Right kidney (tissue), 1 donor: ENCODE measurements at regions not wholly inside any gene's neighbourhood (a gene's known extent, or its start where the extent isn't known, plus 50 kb on each side); places are given as distances from the start of the nearest gene placed in this dataset.

Experiments used
- DNase-seq: peaks from one replicate; pipeline ENCODE4 v3.0.0-alpha.2; 2016

DNA sequence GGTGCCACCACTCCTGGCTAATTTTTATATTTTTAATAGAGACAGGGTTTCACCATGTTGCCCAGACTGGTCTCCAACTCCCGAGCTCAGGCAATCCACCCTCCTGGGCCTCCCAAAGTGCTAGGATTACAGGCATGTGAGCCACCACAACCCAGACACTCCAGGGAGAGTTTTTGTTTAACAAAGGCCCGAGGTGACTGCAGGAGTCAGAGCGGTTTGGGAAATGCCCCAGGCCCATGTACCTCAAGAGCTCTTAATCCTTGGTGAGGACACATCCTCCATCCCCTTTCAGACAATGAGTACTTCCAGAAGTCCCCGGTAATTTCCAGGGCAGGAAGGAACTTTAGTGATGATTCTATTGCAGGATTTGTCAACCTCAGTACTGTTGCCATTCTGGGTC lies 176.0 kb downstream of the ESRRB start:
- DNase-seq = no peak

GRCh38 chr14:76564471-76565422 lies 188.8 kb downstream of the ESRRB start:
- DNase-seq = no peak

DNA sequence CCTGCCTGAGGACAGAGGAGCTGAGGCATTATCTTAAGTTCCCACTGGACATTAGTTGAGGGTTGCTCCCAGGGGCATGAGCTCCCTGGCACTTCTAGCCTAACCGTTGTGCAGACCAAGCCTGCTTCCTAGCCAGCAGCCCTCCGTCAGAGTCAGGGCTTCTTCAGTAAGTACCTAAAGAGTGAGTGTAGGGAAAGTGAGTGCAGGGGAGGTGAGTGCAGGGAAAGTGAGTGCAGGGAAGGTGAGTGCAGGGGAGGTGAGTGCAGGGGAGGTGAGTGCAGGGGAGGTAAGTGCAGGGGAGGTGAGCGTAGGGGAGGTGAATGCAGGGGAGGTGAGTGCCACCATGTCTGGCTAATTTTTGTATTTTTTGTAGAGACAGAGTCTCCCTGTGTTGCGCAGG lies 190.5 kb downstream of the ESRRB start:
- DNase-seq = no peak

GRCh38 chr14:76574416-76575095 lies 186.7 kb upstream of the VASH1 start:
- DNase-seq = no peak

DNA sequence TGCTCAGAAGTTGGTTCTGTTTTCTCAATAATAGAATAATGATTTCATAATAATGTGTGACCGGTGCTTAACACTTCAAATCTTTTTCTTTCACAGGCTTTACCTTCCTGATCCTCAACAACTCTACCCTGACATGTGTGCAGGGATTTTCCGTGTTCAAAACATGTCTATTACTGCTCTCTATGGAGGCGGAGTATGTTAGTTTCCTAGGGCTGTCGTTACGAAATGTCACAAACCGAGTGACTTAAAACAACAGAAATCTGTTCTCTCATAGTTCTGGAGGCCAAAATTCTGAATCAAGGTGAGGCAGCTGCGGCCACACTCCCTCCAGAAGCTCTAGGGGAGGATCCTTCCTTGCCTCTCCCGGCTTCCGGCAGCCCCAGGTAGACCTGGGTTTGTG lies 186.2 kb upstream of the VASH1 start:
- DNase-seq = no peak

- no peak for DNase-seq
These were observed 185.1 kb upstream of the VASH1 start for GRCh38 chr14:76576047-76576741.

DNA sequence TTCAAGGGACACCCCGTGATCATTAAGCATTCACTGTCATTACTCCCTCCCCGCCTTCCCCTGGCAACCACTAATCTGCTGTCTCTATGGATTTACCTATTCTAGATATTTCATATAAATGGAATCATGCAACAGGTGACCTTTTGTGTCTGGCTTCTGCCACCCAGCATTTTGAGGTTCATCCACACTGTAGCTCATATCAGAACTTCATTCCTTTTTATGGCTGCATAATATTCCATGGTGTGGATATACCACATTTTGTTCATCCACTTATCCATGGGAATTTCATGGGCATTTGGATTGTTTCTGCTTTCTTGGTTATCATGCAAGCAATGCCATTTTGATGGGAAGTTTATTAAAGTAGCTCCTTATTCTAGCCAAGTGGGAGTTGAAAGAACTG lies 184.2 kb upstream of the VASH1 start:
- DNase-seq = no peak

DNA sequence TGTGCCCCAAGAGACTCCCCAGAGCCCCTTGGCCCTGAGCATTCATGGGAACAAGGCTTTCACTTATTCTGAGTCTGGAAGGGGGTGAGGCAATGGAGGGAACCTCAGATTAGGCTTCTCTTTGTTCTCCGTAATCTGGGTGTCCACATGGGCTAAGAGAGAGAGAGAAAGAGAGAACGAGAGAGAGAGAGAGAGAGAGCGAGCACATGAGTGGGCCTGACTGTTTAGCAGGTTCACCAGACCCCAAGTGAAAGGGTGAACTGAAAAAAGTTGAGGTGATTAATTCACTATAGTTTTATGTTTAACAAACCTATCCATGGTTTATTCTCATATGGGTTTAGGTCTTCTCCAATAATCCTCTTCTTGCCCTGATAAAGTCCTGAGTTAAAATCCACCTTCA lies 183.4 kb upstream of the VASH1 start:
- DNase-seq = no peak

DNA sequence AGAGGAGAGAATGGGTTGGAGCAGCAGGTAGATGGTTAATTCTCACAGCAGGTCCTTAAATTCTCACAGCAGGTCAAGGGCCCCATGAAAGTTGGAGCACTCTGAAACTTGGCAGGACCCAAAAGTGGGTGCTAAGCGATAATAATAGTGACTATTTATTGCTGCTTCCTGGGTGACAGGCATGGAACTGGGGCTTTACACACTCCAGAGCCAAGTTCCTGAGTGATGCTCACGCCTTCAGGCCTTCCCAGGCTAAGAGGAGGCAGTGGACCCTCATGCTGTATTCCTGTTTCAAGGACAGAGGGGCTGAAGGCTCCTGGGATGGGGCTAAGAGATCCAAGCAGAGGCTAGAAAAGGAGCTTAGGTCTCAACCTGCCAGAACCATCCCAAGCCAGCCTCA lies 180.9 kb upstream of the VASH1 start:
- no peak for DNase-seq

DNA sequence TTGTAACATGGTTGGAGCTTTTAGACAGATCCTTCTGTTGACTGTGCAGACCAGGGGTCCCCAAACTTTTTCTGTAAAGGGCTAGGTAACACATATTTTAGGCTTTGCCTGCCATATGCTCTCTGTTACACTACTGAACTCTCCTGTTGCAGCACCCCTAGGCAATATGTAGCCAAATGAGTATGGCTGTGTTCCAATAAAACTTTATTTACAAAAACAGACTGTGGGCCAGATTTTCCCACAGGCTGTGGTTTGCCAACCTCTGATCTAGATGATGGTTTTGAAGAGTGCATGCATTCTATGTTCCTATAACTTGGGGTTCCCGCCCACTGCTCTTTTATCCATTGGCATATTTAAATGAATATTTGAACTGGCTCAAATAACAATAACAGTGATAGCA lies 180.3 kb upstream of the VASH1 start:
- no peak for DNase-seq

DNA sequence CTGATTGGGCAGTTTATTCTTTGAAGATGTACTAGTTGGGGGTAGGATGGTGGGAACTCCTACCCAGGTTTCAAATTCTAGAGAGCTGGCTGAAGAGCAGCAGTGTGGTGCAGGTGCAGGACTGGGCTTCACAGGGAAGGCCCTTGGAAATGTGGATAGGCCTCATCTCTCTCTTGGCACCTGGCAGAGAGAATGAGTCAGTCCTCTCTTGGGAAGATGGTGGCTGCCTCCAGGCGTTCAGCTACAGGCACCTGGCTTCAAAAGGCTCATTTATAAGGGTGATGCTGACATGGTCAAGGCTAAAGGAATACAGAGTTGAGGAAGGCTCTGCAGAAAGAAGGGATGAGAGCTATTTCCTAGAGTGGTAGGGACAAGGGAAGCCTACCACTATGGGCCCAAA lies 179.7 kb upstream of the VASH1 start:
- DNase-seq = no peak

DNA sequence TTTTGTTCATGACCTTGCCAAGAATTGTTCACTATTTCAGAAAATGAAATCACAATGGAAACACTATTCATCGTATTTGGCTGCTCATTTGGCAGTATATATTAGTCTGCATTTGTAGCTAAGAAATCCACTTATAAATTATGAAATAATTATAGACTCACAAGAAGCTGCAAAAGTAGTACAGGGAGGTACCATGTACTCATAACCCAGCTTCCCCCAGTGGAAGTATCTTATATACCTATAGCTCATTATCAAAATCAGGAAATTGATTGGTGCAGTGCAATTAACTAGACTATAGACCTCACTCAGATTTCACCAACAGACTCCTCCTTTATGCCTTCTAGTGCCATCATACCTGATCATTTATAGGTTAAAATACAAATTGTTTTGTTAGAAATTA lies 178.8 kb upstream of the VASH1 start:
- no peak for DNase-seq

DNA sequence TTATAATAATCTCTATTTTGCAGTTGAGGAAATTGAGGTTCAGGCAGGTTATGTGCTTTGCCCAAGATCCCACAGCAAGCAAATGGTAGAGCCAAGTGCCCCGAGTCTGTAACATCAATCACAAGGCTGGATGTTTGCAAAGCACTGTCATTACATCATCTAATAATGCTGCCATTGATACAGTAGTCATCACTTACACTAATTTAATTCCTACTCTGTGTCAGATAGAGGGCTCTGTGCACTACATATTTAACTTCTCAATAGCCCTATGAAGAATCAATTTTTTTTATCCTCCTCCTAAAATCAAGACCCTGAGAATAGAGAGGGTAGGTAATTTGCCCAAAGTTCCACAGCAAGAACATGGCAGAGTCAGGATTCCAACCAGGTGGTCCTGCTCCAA lies 178.1 kb upstream of the VASH1 start:
- no peak for DNase-seq

- DNase-seq = no peak
These were observed 177.5 kb upstream of the VASH1 start for GRCh38 chr14:76583805-76584204.

- DNase-seq = peak; percentile 66
These were observed 177.0 kb upstream of the VASH1 start for GRCh38 chr14:76584271-76584702.

DNA sequence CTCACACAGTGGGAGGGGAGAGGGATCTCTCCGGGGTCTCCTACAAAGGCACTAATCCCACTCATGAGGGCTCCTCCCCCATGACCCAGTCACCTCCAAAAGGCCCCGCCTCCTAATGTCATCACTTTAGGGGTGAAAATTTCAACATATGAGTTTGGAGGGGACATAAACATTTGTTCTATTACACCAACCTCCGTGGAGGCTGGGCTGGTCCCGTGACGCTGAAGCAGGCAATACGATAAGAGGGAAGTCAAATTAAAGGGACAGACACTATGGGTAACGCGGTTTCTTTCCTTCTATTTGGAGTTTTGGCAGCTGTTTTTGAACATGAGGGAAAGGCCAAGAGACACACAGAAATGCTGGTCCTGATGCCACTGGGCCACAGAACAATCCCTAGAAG lies 175.7 kb upstream of the VASH1 start:
- DNase-seq = no peak

DNA sequence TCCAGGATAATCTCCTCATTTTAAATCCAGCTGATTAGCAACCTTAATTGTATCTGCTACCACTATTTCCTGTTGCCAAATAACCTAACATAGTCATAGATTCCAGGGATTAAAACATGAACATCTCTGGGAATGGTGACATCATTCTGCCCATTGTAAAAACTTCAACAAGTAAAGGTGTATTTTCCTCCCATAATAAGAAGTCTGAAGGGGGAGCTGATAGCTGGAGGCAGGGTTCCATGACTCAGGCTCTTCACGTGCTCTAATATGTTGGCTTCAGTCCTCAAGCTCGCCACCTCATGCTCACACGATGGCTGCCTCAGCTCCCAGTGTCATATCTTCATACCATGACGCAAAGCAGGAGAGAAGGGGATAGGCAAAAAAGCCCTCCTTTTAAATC lies 172.0 kb upstream of the VASH1 start:
- no peak for DNase-seq

DNA sequence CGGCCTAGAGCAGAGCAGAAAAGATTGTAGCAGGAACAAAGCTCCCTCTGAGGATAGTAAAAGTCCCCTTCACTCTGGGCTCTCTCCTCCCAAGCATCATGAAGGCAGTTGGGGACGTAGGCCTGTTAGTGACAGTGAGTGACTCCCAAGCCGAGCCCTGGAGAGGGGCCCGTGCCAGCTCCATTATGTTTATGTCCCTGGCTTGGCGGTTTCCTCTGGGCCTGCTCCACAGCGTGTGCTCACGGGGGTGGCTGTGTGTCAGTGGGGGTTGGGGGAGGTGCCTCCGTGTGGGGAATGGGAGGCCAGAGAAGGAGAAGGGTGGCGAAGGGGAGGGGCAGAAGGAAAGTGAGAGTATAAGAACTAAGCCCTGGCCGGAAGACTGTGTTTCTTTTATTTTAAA lies 170.0 kb upstream of the VASH1 start:
- no peak for DNase-seq

GRCh38 chr14:76595266-76595665 lies 166.0 kb upstream of the VASH1 start:
- no peak for DNase-seq

DNA sequence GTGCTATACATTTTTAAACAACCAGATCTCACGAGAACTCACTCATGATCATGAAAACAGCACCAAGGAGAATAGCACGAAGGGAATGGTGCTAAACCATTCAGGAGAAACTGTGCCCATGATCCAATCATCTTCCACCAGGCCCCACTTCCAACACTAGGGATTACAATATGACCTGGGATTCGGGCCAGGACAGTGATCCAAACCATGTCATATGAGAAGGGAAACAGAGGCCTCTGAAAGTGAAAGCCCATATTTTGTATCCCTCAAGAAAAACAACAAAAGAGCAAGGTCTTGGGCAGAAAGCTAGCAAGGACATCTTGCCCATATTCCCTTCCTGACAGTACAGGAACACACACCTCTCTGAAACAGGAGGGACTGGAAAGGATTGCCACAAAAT lies 163.9 kb upstream of the VASH1 start:
- no peak for DNase-seq

- DNase-seq = no peak
These were observed 162.1 kb upstream of the VASH1 start for GRCh38 chr14:76599141-76599540.

GRCh38 chr14:76599559-76600287 lies 161.5 kb upstream of the VASH1 start:
- DNase-seq = no peak

DNA sequence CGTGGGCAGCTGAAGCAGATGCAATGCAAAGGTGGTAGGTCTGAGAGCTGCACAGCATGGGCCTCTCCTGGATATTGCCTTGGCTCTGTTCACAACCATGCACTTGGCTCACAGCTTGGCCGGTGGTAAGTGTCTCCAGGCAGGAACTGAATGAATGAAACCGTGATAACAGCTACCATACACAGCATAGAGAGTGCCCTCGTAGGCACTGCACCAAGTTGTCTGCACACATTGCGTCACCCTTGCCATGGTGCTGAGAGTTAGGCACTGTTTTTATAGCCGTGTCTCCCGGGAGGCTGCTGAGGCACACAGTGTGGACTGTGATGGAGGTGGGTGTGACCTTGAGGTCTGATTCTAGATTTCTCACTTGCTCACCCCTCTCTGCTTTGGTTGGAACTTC lies 157.6 kb upstream of the VASH1 start:
- DNase-seq = no peak
